Esophagus muscularis mucosa (tissue), 4 donors: ENCODE measurements at regions not wholly inside any gene's neighbourhood (a gene's known extent, or its start where the extent isn't known, plus 50 kb on each side); places are given as distances from the start of the nearest gene placed in this dataset.

Experiments used
- EP300 ChIP-seq: sonication (generic); formaldehyde crosslinking; IDR thresholded peaks from one replicate; pipeline ENCODE4 v1.6.1; 2017; ENCODE audit warnings: antibody characterized with exemption
- POLR2A ChIP-seq: fragments of 450-650 bp; IDR thresholded peaks from one replicate; pipeline ENCODE4 v1.6.1; 2017; ENCODE audit warnings: antibody characterized with exemption, moderate library complexity, mild to moderate bottlenecking, low read depth
- POLR2AphosphoS5 ChIP-seq, 2 donors: sonication (generic); formaldehyde crosslinking; IDR thresholded peaks; one replicate each; pipeline ENCODE4 v1.6.1; 2017; ENCODE audit warnings: antibody characterized with exemption in 2 of 2
- TF ChIP-seq, protein P1 (sequence below), 3 experiments: fragments of 200-600 bp in 2 of 3; fragments of 450-650 bp in 1 of 3; sonication (generic) in 2 of 3; IDR thresholded peaks; one replicate each; pipeline ENCODE4 v1.5.1; 2017 to 2019; ENCODE audit warnings: antibody characterized with exemption in 3 of 3, mild to moderate bottlenecking in 2 of 3, moderate library complexity in 1 of 3

DNA sequence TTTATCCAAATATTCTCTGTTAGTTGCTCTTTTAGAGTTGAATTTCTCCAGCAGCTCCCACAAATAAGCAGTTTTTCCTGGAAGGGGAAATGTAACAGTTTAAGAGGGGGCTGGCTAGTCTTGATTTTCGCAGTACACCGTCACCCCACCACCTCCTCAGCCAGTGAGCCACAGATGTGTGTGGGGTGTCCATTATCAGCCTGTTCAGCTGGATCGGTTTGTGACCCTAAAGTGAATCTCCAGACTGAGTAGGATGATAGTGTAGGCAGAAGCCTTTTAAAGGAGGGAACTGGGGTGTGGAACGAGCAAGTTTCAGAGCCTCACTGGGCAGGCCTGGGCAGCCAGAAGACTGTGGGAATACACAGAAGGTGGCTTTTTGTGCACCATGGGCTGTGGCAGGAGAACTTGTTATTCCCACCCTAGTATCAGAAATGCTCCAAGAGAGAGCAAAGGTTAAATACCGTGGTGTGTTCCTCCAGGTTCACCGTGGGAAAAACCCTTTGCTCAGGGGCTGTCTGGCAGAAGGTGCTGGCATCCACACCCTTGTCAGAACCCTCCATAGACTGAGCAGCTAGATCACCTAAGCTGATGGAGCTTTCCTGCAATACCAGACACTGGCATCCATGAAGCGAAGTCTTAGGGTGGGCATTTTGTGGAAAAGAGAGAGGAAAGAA is 230.9 kb upstream of the MOCS1 start:
- TF ChIP-seq, protein P1, sequence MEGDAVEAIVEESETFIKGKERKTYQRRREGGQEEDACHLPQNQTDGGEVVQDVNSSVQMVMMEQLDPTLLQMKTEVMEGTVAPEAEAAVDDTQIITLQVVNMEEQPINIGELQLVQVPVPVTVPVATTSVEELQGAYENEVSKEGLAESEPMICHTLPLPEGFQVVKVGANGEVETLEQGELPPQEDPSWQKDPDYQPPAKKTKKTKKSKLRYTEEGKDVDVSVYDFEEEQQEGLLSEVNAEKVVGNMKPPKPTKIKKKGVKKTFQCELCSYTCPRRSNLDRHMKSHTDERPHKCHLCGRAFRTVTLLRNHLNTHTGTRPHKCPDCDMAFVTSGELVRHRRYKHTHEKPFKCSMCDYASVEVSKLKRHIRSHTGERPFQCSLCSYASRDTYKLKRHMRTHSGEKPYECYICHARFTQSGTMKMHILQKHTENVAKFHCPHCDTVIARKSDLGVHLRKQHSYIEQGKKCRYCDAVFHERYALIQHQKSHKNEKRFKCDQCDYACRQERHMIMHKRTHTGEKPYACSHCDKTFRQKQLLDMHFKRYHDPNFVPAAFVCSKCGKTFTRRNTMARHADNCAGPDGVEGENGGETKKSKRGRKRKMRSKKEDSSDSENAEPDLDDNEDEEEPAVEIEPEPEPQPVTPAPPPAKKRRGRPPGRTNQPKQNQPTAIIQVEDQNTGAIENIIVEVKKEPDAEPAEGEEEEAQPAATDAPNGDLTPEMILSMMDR (IDR thresholded peaks at IDR 0.05) = no peak
- TF ChIP-seq EP300 (no peak), POLR2A (no peak), POLR2AphosphoS5 (IDR thresholded peaks at IDR 0.05) (no peak)
